Gastroesophageal sphincter (tissue), 4 donors: ENCODE measurements at regions not wholly inside any gene's neighbourhood (a gene's known extent, or its start where the extent isn't known, plus 50 kb on each side); places are given as distances from the start of the nearest gene placed in this dataset.

Experiments
- ATAC-seq: fragments of 150-250 bp; one replicate; pipeline ENCODE4 v1.9.1; 2016; ENCODE audit warnings: mild to moderate bottlenecking, moderate library complexity
- H3K27ac ChIP-seq, 4 donors: fragments of 200-600 bp; sonication (generic) in 3 of 4; 1 replicate in 3 of 4; 2 replicates in 1 of 4; pipeline ENCODE4 v1.5.1; 2016 to 2019
- H3K27me3 ChIP-seq: fragments of 200-600 bp; sonication (generic); one replicate; pipeline ENCODE4 v1.5.1; 2019
- H3K36me3 ChIP-seq, 2 donors: fragments of 200-600 bp; sonication (generic); one replicate each; pipeline ENCODE4 v1.5.1; 2019; ENCODE audit warnings: control low read depth in 1 of 2
- H3K4me1 ChIP-seq, 3 donors: fragments of 200-600 bp; sonication (generic); 1 replicate in 2 of 3; 2 replicates in 1 of 3; pipeline ENCODE4 v1.5.1; 2016 to 2019; ENCODE audit warnings: control low read depth in 2 of 3
- H3K4me3 ChIP-seq, 2 donors: fragments of 200-600 bp; sonication (generic); one replicate each; pipeline ENCODE4 v1.5.1; 2019; ENCODE audit warnings: mild to moderate bottlenecking in 1 of 2, moderate library complexity in 1 of 2
- H3K9me3 ChIP-seq, 3 donors: fragments of 200-600 bp; sonication (generic); one replicate each; pipeline ENCODE4 v1.5.1; 2017 to 2019; ENCODE audit warnings: control low read depth in 2 of 3
- EP300 ChIP-seq: sonication (generic); formaldehyde crosslinking; IDR thresholded peaks from one replicate; pipeline ENCODE4 v1.6.1; 2017; ENCODE audit warnings: antibody characterized with exemption, mild to moderate bottlenecking
- POLR2A ChIP-seq, 2 donors: fragments of 450-650 bp; IDR thresholded peaks; one replicate each; pipeline ENCODE4 v1.6.1; 2017; ENCODE audit warnings: antibody characterized with exemption in 2 of 2, mild to moderate bottlenecking in 2 of 2, moderate library complexity in 1 of 2
- POLR2AphosphoS5 ChIP-seq: sonication (generic); formaldehyde crosslinking; IDR thresholded peaks from one replicate; pipeline ENCODE4 v1.6.1; 2017; ENCODE audit warnings: antibody characterized with exemption
- WGBS, 2 donors: methylation state at CpG; one replicate each; pipeline ENCODE4 v1.1.5; 2018; ENCODE audit warnings: low coverage in 1 of 2; 5-methylcytosine and 5-hydroxymethylcytosine counted together
- TF ChIP-seq, protein P1 (sequence below), 4 experiments: fragments of 200-600 bp in 2 of 4; fragments of 450-650 bp in 2 of 4; sonication (generic) in 1 of 4; IDR thresholded peaks; one replicate each; pipeline ENCODE4 v1.5.1; 2017 to 2019; ENCODE audit warnings: antibody characterized with exemption in 4 of 4, mild to moderate bottlenecking in 2 of 4, moderate library complexity in 2 of 4

DNA sequence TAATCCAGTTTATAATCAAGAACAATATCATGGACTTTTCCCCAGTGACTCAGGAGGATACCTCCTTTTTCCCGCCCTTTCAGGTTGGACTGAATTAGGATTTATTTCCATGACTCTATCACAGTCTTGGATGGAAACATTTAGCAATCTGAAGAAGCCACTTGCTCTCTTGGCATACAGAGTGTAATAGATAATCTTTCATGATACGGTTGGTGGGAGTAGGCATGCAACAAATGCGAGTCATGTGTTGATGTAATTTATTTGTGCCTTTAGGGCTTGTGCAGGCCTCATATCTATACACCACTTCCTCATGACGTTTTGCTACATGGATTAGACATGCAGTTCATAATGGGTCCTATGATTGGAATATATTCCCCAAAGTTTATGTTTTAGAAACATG is 54.2 kb upstream of the MCTP2 start:
- H3K36me3 ChIP-seq, result no peaks in the 10 kb centered on the region
- TF ChIP-seq EP300 (no peak), POLR2AphosphoS5 (no peak), POLR2A (IDR thresholded peaks at IDR 0.05) (no peak)
- TF ChIP-seq, protein P1, sequence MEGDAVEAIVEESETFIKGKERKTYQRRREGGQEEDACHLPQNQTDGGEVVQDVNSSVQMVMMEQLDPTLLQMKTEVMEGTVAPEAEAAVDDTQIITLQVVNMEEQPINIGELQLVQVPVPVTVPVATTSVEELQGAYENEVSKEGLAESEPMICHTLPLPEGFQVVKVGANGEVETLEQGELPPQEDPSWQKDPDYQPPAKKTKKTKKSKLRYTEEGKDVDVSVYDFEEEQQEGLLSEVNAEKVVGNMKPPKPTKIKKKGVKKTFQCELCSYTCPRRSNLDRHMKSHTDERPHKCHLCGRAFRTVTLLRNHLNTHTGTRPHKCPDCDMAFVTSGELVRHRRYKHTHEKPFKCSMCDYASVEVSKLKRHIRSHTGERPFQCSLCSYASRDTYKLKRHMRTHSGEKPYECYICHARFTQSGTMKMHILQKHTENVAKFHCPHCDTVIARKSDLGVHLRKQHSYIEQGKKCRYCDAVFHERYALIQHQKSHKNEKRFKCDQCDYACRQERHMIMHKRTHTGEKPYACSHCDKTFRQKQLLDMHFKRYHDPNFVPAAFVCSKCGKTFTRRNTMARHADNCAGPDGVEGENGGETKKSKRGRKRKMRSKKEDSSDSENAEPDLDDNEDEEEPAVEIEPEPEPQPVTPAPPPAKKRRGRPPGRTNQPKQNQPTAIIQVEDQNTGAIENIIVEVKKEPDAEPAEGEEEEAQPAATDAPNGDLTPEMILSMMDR (IDR thresholded peaks at IDR 0.05), result no peak
- H3K4me1 ChIP-seq, result no peaks in the 10 kb centered on the region
- no peak for ATAC-seq
- H3K4me3 ChIP-seq, result no peak overlapping the region
- H3K27ac ChIP-seq, result no peak overlapping the region
- no peaks in the 10 kb centered on the region for H3K27me3 ChIP-seq
- no peaks in the 10 kb centered on the region for H3K9me3 ChIP-seq
- 73 to 84% methylated on average over 3 to 4 of the region's 4 CpGs for WGBS, 2 donors

DNA sequence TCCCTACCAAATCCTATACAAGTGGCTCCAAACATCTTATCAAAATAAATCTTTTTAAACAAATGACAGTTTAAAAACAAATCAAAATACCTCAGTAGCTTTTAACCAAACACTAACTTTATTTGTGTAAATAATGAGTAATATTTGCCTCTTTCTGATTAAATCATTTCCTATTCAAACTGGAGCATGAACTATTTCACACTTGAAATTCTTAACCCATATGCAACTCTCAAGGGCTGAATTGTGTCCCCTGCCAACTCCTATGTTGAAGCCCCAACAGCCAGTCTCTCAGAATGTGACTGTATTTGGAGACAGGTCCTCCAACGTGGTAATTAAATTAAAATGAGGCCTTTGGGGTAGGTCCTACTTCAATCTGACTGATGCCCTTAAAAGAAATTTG is 55.9 kb upstream of the MCTP2 start:
- 86 to 90% methylated on average over 1 of the region's 1 CpG for WGBS, 2 donors
- no peaks in the 10 kb centered on the region for H3K4me1 ChIP-seq

DNA sequence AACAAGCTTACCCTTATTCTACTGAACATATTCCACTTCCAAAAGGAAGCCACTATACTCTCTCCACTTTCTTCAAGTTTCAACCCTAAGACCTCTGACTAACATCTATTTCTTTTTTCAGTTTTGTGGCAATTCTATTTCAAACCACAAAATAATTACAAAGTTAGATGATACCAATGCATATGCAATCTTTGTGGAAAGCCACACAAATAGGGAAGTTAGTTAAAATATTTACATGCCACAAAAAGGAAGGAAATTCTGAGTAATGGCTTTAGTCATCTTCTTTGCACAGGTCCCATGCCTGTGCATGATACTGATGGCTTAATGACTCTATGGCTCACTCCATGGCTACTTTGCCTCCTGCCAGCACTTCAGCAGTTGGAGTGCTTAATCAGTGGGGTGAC is 57.0 kb upstream of the MCTP2 start:
- Histone ChIP-seq H3K4me1 (no peaks in the 10 kb centered on the region), H3K36me3 (no peaks in the 10 kb centered on the region), H3K27me3 (no peaks in the 10 kb centered on the region), H3K9me3 (no peaks in the 10 kb centered on the region), H3K27ac (no peak overlapping the region), H3K4me3 (no peak overlapping the region)
- ATAC-seq, result no peak
- TF ChIP-seq EP300 (no peak), POLR2A (IDR thresholded peaks at IDR 0.05) (no peak), POLR2AphosphoS5 (no peak)
- TF ChIP-seq, protein P1 (IDR thresholded peaks at IDR 0.05), result no peak

More for the DNA sequence above, 55.9 kb upstream of the MCTP2 start:
- Histone ChIP-seq H3K4me3 (no peak overlapping the region), H3K9me3 (no peaks in the 10 kb centered on the region), H3K27ac (no peak overlapping the region), H3K27me3 (no peaks in the 10 kb centered on the region), H3K36me3 (no peaks in the 10 kb centered on the region)
- no peak for TF ChIP-seq EP300
- TF ChIP-seq, protein P1 (IDR thresholded peaks at IDR 0.05), result no peak
- TF ChIP-seq POLR2A (IDR thresholded peaks at IDR 0.05), result no peak
- TF ChIP-seq POLR2AphosphoS5, result no peak
- ATAC-seq, result no peak

DNA sequence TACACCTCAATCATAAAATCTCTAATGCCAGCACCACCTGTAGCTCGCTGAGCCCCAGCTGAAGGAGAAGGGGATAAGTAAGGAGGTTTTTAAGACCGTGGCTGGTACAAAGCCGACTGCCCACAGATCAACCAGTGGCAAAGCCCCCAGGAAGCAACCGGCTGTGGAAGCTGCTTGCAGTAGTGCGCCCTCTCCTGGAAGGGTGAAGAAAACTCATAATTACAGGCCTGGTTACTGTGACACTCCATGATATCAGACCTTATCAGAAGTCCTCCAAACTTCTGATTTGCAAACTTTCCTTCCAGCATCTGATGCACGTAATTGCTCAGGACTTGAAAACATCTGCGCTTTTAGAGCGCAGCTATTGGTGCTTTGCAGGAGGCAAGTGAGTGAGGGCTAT is 63.1 kb upstream of the MCTP2 start:
- H3K27me3 ChIP-seq, result no peaks in the 10 kb centered on the region
- no peaks in the 10 kb centered on the region for H3K4me1 ChIP-seq
- no peak overlapping the region for H3K27ac ChIP-seq
- H3K9me3 ChIP-seq, result no peaks in the 10 kb centered on the region
- ATAC-seq, result no peak
- WGBS, 2 donors, result 86 to 88% methylated on average over 6 to 8 of the region's 8 CpGs
- TF ChIP-seq POLR2AphosphoS5 (no peak), POLR2A (IDR thresholded peaks at IDR 0.05) (no peak), EP300 (no peak)
- TF ChIP-seq, protein P1 (IDR thresholded peaks at IDR 0.05), result no peak
- no peak overlapping the region for H3K4me3 ChIP-seq
- no peaks in the 10 kb centered on the region for H3K36me3 ChIP-seq

DNA sequence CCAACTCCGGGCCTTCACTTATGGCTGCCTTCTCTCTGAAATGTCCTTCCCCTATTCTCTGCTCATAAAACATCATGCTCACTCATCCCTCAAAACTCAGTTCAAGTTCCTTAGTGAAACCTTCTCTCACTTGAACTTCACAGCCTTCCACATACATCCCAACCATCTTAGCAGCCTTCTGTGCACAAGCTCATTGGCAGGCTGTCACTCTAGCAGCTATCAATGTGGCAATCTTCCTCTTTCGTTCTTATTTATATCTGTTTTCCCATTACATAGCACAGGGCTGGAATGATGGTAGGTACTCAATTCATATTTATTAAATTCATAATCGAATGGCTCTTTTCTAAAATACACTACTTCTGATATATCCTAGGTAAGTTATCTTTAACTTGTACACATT is 66.4 kb upstream of the MCTP2 start:
- no peaks in the 10 kb centered on the region for H3K9me3 ChIP-seq
- no peaks in the 10 kb centered on the region for H3K36me3 ChIP-seq
- no peak for ATAC-seq
- no peaks in the 10 kb centered on the region for H3K4me1 ChIP-seq
- no peak overlapping the region for H3K27ac ChIP-seq
- 71 to 90% methylated on average over 3 of the region's 3 CpGs for WGBS, 2 donors
- H3K4me3 ChIP-seq, result no peak overlapping the region
- TF ChIP-seq EP300 (no peak), POLR2AphosphoS5 (no peak), POLR2A (IDR thresholded peaks at IDR 0.05) (no peak)
- TF ChIP-seq, protein P1 (IDR thresholded peaks at IDR 0.05), result no peak
- no peaks in the 10 kb centered on the region for H3K27me3 ChIP-seq
